NCI-H146 (cell line): ENCODE measurements at regions not wholly inside any gene's neighbourhood (a gene's known extent, or its start where the extent isn't known, plus 50 kb on each side); places are given as distances from the start of the nearest gene placed in this dataset.
"Not testable (repeated sequence)": the region's sequence is repeated elsewhere in the genome, so short reads cannot be mapped to it uniquely, and the experiment has no call there.

Source experiments
- DNase-seq: peaks from one replicate; lab custom pipeline; 2025; lab: John Stamatoyannopoulos, UW

DNA sequence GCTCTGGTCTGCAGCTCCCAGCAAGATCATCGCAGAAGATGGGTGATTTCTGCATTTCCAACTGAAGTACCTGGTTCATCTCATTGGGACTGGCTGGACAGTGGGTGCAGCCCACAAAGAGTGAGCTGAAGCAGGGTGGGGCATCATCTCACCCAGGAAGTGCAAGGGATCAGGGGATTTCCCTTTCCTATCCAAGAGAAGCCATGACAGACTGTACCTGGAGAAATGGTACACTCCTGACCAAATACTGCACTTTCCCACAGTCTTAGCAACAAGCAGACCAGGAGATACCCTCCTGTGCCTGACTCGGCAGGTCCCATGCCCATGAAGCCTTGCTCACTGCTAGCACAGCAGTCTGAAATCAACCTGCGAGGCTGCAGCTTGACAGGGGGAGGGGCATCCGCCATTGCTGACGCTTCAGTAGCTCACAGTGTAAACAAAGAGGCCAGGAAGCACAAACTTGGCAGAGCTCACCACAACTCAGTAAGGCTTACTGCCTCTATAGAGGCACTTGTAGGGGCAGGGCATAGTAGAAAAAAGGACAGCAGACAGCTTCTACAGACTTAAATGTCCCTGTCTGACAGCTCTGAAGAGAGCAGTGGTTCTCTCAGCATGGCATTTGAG lies 60.5 kb downstream of the AREG start:
- DNase-seq, result not testable (repeated sequence)

DNA sequence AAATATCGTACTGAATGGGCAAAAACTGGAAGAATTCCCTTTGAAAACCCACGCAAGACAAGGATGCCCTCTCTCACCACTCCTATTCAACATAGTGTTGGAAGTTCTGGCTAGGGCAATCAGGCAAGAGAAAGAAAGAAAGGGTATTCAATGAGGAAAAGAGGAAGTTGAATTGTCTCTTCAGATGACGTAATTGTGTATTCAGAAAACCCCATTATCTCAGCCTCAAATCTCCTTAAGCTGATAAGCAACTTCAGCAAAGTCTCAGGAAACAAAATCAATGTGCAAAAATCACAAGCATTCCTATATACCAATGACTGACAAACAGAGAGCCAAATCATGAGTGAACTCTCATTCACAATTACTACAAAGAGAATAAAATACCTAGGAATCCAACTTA lies 64.4 kb downstream of the AREG start:
- not testable (repeated sequence) for DNase-seq

DNA sequence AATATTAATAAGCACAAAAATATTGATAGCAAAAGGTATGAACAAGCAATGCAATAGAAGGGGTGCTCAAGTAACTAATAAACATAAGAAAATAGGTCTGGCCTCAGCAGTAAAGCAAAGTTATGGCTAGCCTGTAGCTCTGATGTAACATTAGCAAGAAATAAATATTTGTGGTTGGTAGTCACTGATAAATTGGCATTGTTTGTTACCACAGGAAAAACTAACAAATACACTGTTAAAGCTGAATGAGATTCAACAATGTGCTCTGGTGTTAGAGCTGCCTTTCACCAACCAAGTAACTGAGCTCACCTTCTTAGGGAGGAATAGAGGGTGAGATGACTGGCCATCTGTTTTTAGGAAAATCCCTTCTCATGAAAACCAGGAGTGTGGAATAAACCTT lies 71.4 kb downstream of the AREG start:
- no peak for DNase-seq

DNA sequence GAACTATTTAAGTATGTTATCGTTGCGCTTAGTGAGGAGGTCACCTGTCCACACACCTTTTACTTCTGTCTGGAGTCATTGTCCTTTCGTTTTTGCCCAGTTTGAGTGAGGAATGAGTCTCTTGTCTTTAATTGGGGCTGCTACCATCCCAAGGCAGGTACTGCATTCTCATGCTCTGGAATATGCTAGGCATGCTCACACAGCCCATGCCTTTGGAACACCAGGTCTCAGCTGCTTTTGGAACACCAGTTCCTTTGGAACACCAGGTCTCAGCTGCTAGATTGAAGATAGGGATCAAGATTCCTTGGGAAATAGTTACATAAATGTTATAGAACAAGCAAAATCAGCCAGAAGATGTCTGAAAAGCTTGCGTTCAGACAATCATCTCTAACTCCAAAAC lies 73.1 kb downstream of the AREG start:
- DNase-seq, result no peak

DNA sequence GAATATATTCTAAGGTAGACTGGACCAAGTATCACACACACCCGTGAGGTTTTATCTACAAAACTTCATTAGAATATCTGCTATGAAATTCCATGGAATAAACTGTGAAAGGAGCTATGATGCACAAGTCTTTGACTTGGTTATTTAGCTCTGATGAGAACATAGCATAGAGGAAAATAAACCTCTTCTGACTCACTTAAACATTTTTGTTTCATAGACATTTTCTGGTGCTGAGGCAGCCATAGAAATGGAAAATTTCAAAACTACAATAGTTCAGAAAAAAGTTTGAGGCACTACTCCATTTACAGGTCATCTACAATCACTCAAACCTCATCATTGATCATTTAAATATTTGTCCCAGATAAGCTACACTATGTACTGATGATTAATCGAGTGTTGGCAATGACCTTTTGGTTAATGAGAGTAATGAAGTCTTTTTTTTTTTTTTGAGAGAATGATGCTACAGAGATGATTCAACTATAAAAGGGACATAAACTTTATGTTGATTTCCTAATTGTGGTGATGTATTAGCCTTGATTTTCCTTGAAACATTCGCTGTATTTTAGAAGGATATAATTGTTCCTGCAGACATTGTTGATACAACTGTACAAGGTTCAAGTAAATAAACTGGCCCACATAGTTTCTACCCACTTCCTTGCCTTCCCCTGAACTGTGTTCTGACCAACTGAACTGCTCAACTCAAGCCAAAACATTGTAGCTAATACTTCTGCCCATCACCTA lies 77.5 kb downstream of the AREG start:
- no peak for DNase-seq

DNA sequence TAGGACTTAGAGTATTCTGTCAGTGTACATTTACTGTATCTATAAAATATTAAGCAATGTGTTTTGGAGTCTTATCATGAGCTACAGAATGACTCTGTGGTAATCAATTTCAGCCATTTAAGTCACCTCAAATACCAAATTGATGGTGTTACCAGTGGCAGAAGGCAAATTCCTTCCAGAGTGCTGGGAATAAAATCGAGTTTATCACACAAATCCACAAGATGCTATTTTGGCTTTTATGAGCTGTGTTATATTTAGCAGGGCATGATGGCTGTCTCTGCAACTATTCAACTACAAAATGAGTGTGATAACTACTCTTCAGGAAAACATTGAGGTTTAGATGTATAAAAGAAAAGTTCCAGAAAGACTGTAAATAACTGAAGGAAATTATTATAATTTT lies 78.2 kb downstream of the AREG start:
- no peak for DNase-seq

DNA sequence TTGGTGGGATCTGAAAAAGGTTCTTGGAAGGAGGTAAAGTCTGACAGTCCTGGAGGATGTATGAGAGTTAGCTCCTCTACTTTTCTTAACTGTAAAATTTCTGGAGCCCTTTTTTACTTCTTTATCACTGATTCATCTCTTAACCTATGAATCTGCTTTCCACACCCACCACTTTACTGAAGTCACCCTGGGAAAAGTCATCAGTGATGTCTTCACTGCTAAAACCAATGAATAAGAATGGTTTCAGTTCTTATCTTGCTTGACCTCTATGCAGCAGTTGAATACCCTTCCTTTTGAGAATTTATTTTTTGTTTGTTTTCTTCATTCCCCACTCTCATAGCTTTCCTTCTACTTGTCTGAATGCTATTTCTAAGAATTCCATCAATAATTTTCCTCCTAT lies 80.0 kb downstream of the AREG start:
- DNase-seq, result no peak

DNA sequence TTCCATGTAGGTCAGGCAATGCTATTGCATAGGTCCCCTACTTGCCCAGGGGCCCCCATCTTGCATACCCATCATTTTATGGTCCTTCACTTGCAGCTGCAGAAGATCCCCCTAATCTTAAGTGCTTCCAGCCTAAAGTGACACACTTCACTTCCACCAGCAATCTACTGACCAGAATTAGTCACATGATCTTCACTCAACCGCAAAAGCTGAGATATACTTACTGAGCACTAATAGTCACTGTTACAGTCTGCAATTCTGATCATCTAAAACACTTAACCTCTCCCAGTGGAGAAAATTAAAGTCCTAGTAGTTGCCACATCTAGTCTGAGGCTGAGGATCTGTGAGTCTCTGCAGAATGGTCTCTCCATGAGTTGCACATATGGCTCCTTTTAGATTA lies 82.1 kb downstream of the AREG start:
- DNase-seq, result no peak

DNA sequence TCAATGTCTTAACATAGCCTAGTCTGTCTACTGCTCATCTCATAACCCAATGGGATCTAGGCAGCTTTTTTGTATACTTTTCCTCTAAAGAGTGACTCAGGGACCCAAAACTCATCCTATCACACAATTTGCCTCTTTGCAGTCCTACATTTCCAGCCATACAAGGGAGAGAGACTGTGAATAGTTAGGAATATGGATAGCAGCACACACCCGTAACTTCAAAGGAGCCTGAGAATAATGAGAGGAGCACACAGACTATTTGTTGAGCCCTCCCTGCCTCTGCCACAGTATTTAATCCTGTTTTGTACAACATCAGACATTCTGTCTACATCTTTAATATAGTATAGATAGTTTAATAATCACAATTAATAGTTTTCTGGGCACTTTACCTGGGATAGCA lies 83.2 kb downstream of the AREG start:
- no peak for DNase-seq

DNA sequence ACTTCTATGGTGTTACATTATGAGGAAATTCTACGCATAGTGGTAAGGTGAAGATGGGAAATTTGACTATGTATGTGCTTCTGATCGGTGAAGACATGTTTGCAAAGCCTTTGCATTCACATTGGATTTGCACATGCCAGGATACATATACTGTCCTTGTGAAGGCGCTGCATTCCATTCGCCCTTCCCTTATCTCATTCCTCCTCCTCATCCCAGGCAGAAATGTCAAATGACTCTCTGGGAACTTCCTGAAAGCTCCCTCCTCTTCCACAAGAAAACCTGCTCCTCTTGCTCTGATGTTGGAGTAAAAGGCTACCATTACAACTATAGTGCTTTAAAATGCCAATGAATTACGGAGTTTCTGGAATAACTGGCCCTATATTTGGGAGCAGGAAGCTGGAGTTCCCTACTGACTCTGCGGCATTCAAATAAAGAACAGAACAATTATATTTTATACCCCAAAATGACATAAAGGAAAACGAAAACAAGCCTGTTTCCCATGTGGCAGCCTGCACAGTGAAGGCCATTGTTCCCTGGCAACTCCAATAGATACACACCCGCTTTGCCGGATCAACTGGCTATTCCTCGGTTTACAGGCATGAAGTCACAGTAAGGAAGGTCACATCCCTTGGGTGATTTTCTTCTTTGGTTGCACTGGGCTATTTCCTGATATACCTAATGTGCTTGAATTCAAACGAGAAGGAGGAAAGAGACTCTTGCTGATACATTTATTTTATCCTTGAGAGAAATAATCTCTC lies 84.5 kb downstream of the AREG start:
- DNase-seq, result no peak

DNA sequence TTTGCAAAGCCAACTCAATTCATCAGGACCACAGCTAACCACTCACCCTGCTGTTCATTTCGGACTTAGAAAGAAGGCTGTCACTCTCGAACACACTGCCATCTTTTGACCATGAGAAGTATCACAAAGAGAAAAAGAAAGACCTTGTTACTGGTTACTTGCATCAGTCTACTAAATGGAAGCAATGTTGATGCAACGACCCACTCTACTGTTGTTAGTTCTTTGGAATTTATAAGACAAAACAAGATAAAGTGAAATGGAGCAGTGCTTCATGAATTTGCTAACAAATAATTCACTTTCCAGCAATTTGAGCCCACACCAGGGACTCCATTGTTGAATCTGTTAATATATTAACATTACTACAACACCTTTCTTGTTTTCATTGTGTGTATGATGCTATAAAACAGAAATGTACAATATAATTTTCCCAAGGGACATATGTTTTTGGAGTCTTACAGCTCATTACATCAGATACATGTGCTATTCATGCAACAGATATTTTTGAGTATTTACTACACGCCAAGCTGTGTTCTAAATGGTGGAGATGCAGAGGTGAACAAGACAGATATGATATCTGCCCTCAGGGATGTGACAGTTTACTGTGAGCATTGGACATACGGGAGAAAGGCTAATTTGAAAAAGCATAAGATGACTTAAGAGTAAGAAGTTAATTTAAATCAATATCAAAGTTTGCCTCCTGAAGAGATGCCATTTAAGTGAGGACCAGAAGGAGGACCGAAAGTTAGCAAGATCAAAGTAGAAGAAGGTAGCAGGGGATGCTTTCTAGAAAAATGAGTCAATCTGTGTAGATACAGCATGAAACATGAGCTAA lies 87.2 kb downstream of the AREG start:
- peak; percentile 5 for DNase-seq

DNA sequence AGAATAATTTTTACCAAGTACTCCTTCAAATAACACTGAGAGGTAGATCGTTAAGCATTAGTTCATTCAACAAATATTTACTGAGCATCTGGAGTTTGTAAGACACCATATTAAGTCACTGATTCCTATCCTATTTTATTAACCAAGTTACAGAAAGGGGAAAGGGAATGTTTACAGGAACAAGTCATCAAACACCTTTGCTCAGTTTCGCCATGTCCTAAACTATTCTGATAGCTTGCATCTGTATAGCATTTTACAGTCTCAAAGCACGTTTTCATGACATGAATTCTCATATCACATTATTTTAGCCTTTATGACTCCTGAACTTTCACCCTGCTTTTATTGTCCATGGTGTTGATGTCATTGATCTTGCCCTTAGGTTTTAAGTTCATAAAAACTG lies 89.2 kb downstream of the AREG start:
- no peak for DNase-seq

DNA sequence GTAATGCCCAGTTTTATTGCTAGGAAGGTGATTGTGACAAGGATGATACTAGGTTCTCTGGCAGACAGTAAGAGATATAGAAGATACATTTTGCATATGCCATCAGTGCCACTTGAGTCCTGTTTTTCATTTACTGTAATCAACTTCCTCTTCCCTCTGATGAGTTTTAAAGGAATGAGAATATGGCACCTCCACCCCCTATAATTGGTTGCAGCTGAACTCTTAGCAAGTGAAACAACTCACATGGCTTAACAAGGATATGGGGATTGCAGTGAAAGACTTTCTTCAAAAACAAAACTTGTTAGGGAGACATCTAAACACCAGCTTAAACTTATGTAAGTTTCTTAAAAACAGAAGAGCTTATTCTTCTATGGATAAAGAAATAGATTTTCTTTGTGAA lies 90.0 kb downstream of the AREG start:
- no peak for DNase-seq

DNA sequence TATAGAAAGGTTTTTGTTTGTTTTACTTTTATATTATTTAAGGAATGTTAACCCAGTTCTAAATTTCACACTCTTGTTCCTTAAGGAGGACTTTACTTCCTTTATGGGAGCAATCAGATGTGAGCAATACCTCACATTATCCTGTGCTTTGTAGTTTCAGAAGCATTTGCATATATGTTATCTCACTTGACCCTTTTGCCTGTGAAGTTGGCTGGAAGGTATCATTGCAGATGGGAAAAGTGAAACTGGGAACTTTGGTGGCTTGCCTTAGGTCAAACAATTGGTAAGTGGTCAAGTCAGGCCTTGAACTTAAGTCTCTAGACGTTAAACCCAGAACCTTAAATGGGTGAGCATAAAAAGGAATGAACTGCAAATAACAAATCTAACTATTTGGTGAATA lies 90.6 kb downstream of the AREG start:
- DNase-seq, result no peak

DNA sequence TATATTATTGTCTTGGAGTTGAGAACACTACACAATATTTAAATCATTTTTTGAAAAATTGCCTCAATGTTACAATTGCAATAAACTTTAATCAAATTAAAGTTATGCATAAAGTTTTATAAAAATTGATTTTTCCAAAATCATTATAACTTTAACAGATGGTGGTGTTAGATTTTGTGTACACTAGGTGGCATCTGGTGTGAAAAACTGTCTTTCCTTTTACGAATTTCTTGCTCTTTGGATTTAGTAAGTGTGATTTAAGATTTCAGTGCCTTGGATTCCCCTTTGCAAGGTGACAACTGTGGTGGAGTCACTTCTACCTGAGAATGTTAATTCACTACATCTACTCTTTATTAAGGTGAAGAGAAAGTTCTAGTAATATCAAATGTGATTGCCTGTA lies 91.6 kb downstream of the AREG start:
- DNase-seq, result no peak

DNA sequence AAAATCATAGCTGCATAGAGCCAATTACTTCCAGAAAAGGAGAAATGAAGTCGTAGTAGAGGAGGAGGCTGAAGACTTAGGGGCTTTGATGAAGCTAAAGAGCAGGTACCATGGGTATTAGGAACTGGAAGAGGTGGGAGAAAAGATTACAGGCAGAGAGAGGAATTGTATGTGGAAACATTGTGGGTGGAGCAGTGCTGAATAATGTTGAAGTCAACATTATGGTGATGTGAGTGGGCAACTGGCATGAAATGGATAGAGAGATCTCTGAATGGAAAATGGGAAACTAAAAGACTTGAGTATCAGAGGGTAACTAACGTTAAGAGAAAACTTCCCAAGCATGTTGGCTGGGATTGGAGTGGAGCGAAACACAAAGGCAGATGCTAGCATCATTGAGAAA lies 92.5 kb downstream of the AREG start:
- no peak for DNase-seq

DNA sequence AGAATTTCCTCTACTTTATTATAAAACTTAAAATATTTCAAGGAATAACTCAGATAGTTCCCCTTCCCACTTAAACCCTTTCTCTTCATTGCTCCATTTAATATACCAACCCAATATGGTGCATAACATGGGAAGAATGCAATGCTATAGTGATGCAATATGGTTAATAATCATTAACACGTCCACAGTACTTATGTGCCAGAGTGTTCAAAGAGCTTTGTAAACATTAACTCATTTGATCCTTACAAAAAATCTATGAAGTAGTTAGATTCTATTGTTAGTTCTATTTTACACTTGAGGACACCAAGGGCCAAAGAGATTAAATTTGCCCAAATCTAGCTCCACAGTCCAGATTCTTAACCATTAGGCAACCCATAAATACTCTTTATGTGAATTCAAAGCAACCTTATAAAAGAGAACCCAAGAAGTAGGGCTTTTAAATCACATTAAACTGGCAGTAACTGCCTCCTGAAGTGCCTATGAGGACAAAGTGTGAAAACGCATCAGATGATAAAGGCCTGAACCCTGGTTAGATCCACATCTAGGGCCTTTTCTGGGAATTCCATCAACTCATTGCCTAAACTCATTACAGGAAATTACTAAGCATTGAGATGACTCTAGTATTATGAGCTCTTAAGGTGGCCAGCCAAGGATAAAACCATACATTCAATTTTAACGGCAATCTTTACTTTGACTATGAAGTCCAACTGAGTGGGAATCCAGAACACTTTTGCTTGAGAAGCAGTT lies 94.3 kb downstream of the AREG start:
- DNase-seq, result no peak

DNA sequence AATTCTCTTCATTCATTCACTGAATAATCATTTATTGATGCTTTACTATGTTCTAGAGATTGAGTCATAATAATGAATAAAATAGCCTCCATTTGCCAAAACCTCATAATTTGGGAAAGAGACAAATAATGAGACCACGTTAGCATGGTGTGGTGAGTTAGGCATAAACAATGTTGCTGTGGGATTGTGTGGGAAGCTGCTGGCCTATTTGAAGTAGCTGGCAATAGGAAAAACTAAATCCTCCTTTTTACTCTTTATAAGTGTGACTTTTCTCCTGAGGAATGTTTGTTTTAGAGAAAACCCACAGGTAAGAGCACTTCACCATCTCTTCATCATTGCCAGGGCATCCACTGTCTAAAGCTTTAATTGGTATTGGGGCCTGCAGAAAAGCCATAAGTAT lies 95.3 kb downstream of the AREG start:
- no peak for DNase-seq

DNA sequence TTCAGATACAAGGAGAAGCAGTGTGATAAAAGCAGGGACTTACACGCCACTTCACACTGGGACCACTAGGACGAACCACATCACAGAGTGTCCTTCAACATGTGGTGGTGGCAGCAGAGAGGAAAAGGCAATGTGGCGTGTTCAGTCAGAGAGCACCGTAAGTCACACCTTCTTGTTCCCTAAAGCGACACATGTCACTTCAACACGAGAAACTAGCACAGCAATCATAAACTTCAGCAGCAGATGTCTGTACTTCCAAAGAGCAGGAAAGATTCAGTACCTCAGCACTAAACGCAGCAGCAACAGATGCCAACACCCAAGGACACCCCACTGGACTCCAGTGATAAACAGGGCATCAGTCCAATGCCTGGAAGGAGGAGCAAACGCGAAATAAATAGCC lies 96.7 kb downstream of the AREG start:
- no peak for DNase-seq

DNA sequence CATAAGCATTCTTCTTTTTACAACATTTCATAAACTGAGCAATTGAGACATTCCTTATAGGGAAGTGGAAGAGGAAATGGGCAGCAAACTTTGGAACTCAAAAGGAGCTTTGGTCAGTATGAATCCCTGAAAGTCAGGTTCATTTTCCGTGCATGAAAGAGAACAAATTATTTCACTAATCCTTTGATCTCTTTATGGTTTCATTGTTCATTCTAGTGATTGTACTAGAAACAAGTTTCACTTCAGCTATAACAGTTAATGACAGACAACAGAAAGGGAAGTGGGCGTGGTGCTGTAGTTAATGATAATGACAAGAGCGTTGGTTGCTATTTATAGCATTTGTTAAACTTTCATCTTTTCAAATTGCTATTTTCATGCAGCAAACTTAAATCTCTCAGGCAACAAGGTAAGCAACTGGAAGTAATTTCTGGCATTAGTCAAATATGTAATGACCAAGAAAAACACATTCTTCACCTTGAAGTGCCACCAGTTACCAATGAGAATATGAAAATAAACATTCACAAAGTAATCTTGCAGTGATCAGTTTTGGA lies 98.4 kb downstream of the AREG start:
- no peak for DNase-seq

DNA sequence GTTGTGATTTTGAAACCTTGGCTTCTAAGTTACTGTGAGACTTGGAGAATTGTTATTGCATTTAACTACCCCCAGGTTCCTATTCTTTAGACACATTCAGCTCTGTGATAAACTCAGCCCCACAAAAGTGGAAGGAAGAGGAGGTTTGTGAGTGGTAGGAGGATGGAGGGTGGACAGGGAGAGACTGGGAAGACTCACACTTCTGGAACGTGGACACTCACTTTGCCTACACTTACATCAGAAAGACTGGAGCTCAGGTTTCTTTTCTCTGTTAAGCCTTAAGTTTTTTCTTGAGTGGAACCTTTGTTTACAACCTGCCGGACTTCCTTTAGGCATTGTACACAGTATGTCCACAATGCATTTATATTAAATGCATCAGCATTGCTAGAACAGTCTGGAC lies 99.0 kb downstream of the AREG start:
- no peak for DNase-seq
